K562 (cell line): ENCODE measurements at regions not wholly inside any gene's neighbourhood (a gene's known extent, or its start where the extent isn't known, plus 50 kb on each side); places are given as distances from the start of the nearest gene placed in this dataset.

Experiments used
- DNMT1 ChIP-seq: fragments of 450-650 bp; IDR thresholded peaks from 2 replicates; pipeline ENCODE4 v1.6.1; 2016; ENCODE audit warnings: antibody characterized with exemption, mild to moderate bottlenecking
- GABPB1 ChIP-seq: sonication (generic); formaldehyde crosslinking; IDR thresholded peaks from 2 replicates; pipeline ENCODE4 v1.8.0; 2022; ENCODE audit warnings: mild to moderate bottlenecking, missing genetic modification reagents
- HDAC6 ChIP-seq: IDR thresholded peaks from 2 replicates; pipeline ENCODE4 v1.6.1; 2012; ENCODE audit warnings: low read depth, mild to moderate bottlenecking, control low read depth, inconsistent platforms, low read length, moderate library complexity
- HIVEP1 ChIP-seq: fragments of 250-450 bp; sonication (Bioruptor Pico); IDR thresholded peaks from 2 replicates; pipeline ENCODE4 v1.4.0; 2020; ENCODE audit warnings: mild to moderate bottlenecking
- JUNB ChIP-seq: fragments of 450-650 bp; formaldehyde crosslinking; conservative IDR thresholded peaks from 2 replicates; pipeline ENCODE4 v1.4.0; 2020; ENCODE audit warnings: mild to moderate bottlenecking
- KAT7 ChIP-seq: sonication (generic); formaldehyde crosslinking; IDR thresholded peaks from 2 replicates; pipeline ENCODE4 v1.8.0; 2022; ENCODE audit warnings: missing genetic modification reagents, mild to moderate bottlenecking, borderline replicate concordance
- KLF10 ChIP-seq: fragments of 250-450 bp; sonication (Bioruptor Pico); IDR thresholded peaks from 2 replicates; pipeline ENCODE4 v1.6.1; 2021; ENCODE audit warnings: matching md5 sums
- MCM2 ChIP-seq: fragments of 450-650 bp; IDR thresholded peaks from 2 replicates; pipeline ENCODE4 v1.6.1; 2017; ENCODE audit warnings: low read depth, mild to moderate bottlenecking
- MXI1 ChIP-seq: IDR thresholded peaks from 2 replicates; pipeline ENCODE4 v1.6.1; 2011; ENCODE audit warnings: low read depth, mild to moderate bottlenecking, improper control_type of control experiment, low read length
- SMC3 ChIP-seq: conservative IDR thresholded peaks from 2 replicates; pipeline ENCODE4 v1.6.1; 2011; ENCODE audit warnings: low read depth, low read length, improper control_type of control experiment; ENCODE audit not compliant: insufficient read depth
- STAG1 ChIP-seq: sonication (generic); formaldehyde crosslinking; IDR thresholded peaks from 2 replicates; pipeline ENCODE4 v1.5.0; 2020; ENCODE audit warnings: missing genetic modification reagents, borderline replicate concordance
- ZC3H8 ChIP-seq: fragments of 450-650 bp; IDR thresholded peaks from 2 replicates; pipeline ENCODE4 v1.6.1; 2017
- ZNF263 ChIP-seq: sonication (generic); formaldehyde crosslinking; IDR thresholded peaks from 2 replicates; pipeline ENCODE4 v1.8.0; 2022; ENCODE audit warnings: mild to moderate bottlenecking, missing genetic modification reagents, borderline replicate concordance
- ZNF347 ChIP-seq: fragments of 450-650 bp; formaldehyde crosslinking; IDR thresholded peaks from 2 replicates; pipeline ENCODE4 v1.4.0; 2020; ENCODE audit warnings: low read depth, mild to moderate bottlenecking, moderate library complexity
- ZNF507 ChIP-seq: conservative IDR thresholded peaks from 2 replicates; pipeline ENCODE4 v1.6.1; 2017; ENCODE audit warnings: missing genetic modification characterization, missing compliant biosample characterization
- ZNF79 ChIP-seq: fragments of 250-450 bp; sonication (Bioruptor Pico); IDR thresholded peaks from 2 replicates; pipeline ENCODE4 v1.4.0; 2020; ENCODE audit warnings: low read depth, mild to moderate bottlenecking, moderate library complexity
- TF ChIP-seq, protein P1 (sequence below), 3 experiments: IDR thresholded peaks in 2 of 3; conservative IDR thresholded peaks in 1 of 3; 2 replicates each; pipeline ENCODE4 v1.5.1; 2011 to 2012; ENCODE audit warnings: low read length in 3 of 3, mild to moderate bottlenecking in 3 of 3, control low read depth in 2 of 3, improper control_type of control experiment in 1 of 3, inconsistent platforms in 1 of 3, low read depth in 1 of 3, mixed read lengths in 1 of 3, moderate library complexity in 1 of 3; ENCODE audit not compliant: insufficient read depth in 2 of 3
- TF ChIP-seq, protein P2 (sequence below): sonication (generic); formaldehyde crosslinking; IDR thresholded peaks from 2 replicates; pipeline ENCODE4 v1.8.0; 2022; ENCODE audit warnings: mild to moderate bottlenecking, missing genetic modification reagents
- TF ChIP-seq, protein P3 (sequence below): fragments of 250-450 bp; sonication (Bioruptor Pico); IDR thresholded peaks from 2 replicates; pipeline ENCODE4 v1.4.0; 2020; ENCODE audit warnings: mild to moderate bottlenecking, moderate library complexity

DNA sequence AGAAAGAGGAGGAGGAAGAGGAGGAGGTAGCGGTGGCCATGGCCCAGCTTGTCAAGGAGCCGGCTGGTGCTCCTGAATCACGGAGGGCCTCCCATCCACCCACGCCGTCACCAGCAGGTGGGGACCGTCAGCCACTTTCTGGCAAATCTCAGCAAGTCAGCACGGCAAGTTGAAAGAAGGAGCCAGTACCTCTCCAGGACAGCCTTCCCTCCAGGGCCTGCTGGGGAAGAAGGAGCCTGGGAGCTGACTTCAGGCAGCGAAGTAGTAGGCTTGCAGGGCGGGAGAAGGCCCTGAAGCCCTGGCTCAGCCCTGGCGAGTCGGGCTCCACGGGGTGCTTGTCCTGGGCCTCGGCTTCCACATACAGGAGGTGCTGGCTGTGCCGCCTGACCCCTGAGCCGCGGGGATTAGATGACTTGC lies 99.2 kb upstream of the TRPM1 start (continued):
- TF ChIP-seq, protein P1, sequence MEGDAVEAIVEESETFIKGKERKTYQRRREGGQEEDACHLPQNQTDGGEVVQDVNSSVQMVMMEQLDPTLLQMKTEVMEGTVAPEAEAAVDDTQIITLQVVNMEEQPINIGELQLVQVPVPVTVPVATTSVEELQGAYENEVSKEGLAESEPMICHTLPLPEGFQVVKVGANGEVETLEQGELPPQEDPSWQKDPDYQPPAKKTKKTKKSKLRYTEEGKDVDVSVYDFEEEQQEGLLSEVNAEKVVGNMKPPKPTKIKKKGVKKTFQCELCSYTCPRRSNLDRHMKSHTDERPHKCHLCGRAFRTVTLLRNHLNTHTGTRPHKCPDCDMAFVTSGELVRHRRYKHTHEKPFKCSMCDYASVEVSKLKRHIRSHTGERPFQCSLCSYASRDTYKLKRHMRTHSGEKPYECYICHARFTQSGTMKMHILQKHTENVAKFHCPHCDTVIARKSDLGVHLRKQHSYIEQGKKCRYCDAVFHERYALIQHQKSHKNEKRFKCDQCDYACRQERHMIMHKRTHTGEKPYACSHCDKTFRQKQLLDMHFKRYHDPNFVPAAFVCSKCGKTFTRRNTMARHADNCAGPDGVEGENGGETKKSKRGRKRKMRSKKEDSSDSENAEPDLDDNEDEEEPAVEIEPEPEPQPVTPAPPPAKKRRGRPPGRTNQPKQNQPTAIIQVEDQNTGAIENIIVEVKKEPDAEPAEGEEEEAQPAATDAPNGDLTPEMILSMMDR (IDR thresholded peaks at IDR 0.05 in 2 of 3, conservative IDR thresholded peaks at IDR 0.05 in 1 of 3; ENCODE audit: insufficient read depth in 2 of 3, low read depth in 1 of 3, low read length in 3 of 3) = peak; percentile 45 to 66 (median 56); a peak in 5 of 6 replicates
- TF ChIP-seq HIVEP1 (CRISPR knock-in tag) = no peak
- no peak for TF ChIP-seq GABPB1 (CRISPR knock-in tag)
- no peak for TF ChIP-seq ZNF263
- TF ChIP-seq MCM2 = no peak
- TF ChIP-seq ZNF507 (tag) = no peak
- TF ChIP-seq MXI1 = no peak
- no peak for TF ChIP-seq ZNF347
- peak; percentile 42; the same call in 1 of the 2 replicates for TF ChIP-seq SMC3
- TF ChIP-seq JUNB = no peak
- TF ChIP-seq KLF10 (CRISPR knock-in tag) = no peak
- TF ChIP-seq STAG1 = peak; percentile 64; the same call in 1 of the 2 replicates
- TF ChIP-seq KAT7 (CRISPR knock-in tag) = no peak
- TF ChIP-seq ZC3H8 = no peak
- TF ChIP-seq DNMT1 = no peak
- TF ChIP-seq, protein P2, sequence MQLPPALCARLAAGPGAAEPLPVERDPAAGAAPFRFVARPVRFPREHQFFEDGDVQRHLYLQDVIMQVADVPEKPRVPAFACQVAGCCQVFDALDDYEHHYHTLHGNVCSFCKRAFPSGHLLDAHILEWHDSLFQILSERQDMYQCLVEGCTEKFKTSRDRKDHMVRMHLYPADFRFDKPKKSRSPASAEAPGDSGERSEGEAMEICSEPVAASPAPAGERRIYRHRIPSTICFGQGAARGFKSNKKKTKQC (CRISPR knock-in tag) = no peak
- TF ChIP-seq ZNF79 (CRISPR knock-in tag) = no peak
- TF ChIP-seq, protein P3, sequence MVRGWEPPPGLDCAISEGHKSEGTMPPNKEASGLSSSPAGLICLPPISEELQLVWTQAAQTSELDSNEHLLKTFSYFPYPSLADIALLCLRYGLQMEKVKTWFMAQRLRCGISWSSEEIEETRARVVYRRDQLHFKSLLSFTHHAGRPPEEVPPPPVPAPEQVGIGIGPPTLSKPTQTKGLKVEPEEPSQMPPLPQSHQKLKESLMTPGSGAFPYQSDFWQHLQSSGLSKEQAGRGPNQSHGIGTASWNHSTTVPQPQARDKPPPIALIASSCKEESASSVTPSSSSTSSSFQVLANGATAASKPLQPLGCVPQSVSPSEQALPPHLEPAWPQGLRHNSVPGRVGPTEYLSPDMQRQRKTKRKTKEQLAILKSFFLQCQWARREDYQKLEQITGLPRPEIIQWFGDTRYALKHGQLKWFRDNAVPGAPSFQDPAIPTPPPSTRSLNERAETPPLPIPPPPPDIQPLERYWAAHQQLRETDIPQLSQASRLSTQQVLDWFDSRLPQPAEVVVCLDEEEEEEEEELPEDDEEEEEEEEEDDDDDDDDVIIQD (CRISPR knock-in tag) = no peak
- TF ChIP-seq HDAC6 = no peak
